Posterior vena cava (tissue), 2 donors: ENCODE measurements at regions not wholly inside any gene's neighbourhood (a gene's known extent, or its start where the extent isn't known, plus 50 kb on each side); places are given as distances from the start of the nearest gene placed in this dataset.

Experiments
- DNase-seq: peaks from one replicate; pipeline ENCODE4 v3.0.0-alpha.2; 2020; ENCODE audit warnings: low spot score
- intact Hi-C, 2 donors: fragments of 100-400 bp; cut with DNase I; formaldehyde crosslinking; loops; one replicate each; pipeline versions ENCODE4 v1.14.1 to v1.14.2; 2022 to 2023
- donor health status: DM: yes; HTN: yes; CAD: no.
- donor health status: DM: yes; HTN: yes; CAD: no.

GRCh38 chr3:10582733-10583132 lies 77.3 kb upstream of the ATP2B2 start:
- intact Hi-C loops: no loop called here
- DNase-seq: peak; percentile 43

GRCh38 chr3:10583798-10584708 lies 78.7 kb upstream of the ATP2B2 start:
- intact Hi-C loops: no loop called here
- DNase-seq: peak; percentile 58

- DNase-seq: peak; percentile 5
- intact Hi-C loops: no loop called here
Measured at GRCh38 chr3:10585945-10586344, 80.6 kb upstream of the ATP2B2 start.

GRCh38 chr3:10594915-10595314 lies 89.5 kb upstream of the ATP2B2 start:
- intact Hi-C loops: no loop called here
- DNase-seq: peak; percentile 75

- intact Hi-C loops: no loop called here
- DNase-seq: peak; percentile 54
Measured at GRCh38 chr3:10596746-10597448, 91.5 kb upstream of the ATP2B2 start.

- DNase-seq: no peak
- intact Hi-C loops: no loop called here
Measured at GRCh38 chr3:10597733-10598132, 92.3 kb upstream of the ATP2B2 start.

- intact Hi-C loops: no loop called here
Measured at GRCh38 chr3:10599017-10599416, 93.6 kb upstream of the ATP2B2 start.

GRCh38 chr3:10599444-10599843 lies 94.1 kb upstream of the ATP2B2 start:
- peak; percentile 32 for DNase-seq
- intact Hi-C loops: no loop called here

More at GRCh38 chr3:10599017-10599416, 93.6 kb upstream of the ATP2B2 start:
- peak; percentile 30 for DNase-seq

- intact Hi-C loops: no loop called here
- DNase-seq: peak; percentile 28
Measured at GRCh38 chr3:10600296-10600714, 94.9 kb upstream of the ATP2B2 start.

- intact Hi-C loops: no loop called here
- DNase-seq: no peak
Measured at GRCh38 chr3:10600726-10601125, 95.3 kb upstream of the ATP2B2 start.

- intact Hi-C loops: no loop called here
- peak; percentile 64 for DNase-seq
Measured at GRCh38 chr3:10601151-10601856, 95.9 kb upstream of the ATP2B2 start.

GRCh38 chr3:10601857-10602230 lies 96.5 kb upstream of the ATP2B2 start:
- peak; percentile 44 for DNase-seq
- intact Hi-C loops: no loop called here

- peak; percentile 28 for DNase-seq
- intact Hi-C loops: no loop called here
Measured at GRCh38 chr3:10602271-10602670, 96.9 kb upstream of the ATP2B2 start.

GRCh38 chr3:10602769-10603768 lies 97.7 kb upstream of the ATP2B2 start:
- intact Hi-C loops: no loop called here
- peak; percentile 43 for DNase-seq

GRCh38 chr3:10609134-10609533 lies 103.7 kb upstream of the ATP2B2 start:
- DNase-seq: peak; percentile 57
- intact Hi-C loops: no loop called here

GRCh38 chr3:10614168-10614567 lies 108.8 kb upstream of the ATP2B2 start:
- intact Hi-C loops: no loop called here
- peak; percentile 3 for DNase-seq

GRCh38 chr3:10615715-10616114 lies 110.3 kb upstream of the ATP2B2 start:
- DNase-seq: no peak
- intact Hi-C loops: no loop called here

GRCh38 chr3:10616321-10616720 lies 110.9 kb upstream of the ATP2B2 start:
- intact Hi-C loops: no loop called here
- no peak for DNase-seq
